DMS153 treated with DMSO at 0.1 percent for 48 hours (cell line): ENCODE measurements at regions not wholly inside any gene's neighbourhood (a gene's known extent, or its start where the extent isn't known, plus 50 kb on each side); places are given as distances from the start of the nearest gene placed in this dataset.
A peak's percentile ranks its signal among the peaks of the same experiment; 100 is the strongest.
"Not testable (repeated sequence)": the region's sequence is repeated elsewhere in the genome, so short reads cannot be mapped to it uniquely, and the experiment has no call there.

Experiments
- DNase-seq: peaks from one replicate; lab custom pipeline; 2025; ENCODE audit not compliant: unreplicated experiment; lab: John Stamatoyannopoulos, UW

DNA sequence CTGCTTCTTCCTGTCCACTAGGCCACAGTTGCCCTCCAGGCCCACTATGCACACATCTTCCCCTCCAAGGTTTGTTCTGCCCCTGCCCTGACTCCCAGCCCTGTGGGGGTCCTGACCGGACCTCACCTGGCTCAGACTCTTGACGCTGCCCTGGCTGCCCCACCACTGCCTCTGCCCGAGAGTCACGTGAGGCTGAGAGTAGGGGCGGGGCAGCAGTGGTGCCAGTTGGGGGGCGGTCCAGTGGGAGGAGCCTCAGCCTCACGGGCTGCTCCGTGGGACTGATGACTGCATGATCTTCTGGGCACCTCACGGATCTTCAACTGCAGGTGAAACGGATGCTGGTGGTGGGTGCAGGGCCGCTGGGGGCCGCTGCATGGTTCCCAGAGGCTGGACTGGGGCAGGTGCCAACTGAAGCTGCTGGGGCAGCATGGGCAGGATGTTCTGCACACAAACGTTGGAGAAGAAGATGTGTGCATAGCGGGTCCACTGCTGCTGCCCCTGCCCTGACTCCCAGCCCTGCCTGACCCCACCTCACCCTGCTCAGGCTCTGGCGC, 77.6 kb downstream of the HHIPL2 start:
- DNase-seq: not testable (repeated sequence)

DNA sequence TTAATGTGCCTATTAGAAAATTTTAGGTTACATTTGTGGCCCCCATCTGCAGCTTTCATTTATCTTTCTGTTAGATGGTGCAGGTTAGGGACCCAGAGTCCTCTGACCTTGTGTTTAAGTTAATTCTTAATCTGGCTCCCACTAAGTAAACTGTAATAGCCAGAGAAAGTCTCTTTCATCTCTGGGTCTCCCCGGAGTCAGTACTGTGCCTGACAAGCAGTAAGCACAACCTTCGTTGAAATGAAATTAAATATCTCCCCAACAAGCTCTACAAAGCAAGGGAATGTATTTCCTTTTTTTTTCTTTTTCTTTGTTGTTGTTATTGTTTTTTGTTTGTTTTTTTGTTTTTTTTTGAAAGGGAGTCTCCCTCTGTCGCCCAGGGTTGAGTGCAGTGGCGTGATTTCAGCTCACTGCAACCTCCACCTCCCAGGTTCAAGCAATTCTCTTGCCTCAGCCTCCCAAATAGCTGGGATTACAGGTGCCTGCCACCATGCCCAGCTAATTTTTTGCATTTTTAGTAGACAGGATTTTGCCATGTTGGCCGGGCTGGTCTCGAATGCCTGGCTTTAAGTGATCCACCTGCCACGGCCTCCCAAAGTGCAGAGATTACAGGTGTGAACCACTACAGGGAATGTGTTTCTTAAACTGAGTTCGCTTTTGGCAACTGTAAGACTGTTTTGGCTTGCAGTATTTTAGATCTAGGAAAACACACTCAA, 81.6 kb downstream of the HHIPL2 start:
- no peak for DNase-seq

- peak; percentile 89 for DNase-seq
Measured at GRCh38 chr1:222465211-222466041, 82.5 kb downstream of the HHIPL2 start.

DNA sequence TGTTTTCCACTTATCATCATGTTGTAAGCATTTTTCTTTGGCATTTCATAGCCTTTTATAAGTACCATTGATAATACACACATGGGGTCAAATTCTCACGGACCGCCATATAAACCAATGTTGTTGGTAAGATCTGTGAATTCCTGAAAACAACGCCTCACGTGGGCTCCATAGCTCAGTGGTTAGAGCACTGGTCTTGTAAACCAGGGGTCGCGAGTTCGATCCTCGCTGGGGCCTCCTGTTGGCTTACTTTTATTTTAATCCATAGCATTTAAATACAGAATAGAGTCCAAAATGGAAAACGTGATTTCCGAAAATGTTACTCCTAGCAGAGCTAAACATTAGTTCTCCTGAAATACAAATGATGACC, 83.1 kb downstream of the HHIPL2 start:
- DNase-seq: no peak

DNA sequence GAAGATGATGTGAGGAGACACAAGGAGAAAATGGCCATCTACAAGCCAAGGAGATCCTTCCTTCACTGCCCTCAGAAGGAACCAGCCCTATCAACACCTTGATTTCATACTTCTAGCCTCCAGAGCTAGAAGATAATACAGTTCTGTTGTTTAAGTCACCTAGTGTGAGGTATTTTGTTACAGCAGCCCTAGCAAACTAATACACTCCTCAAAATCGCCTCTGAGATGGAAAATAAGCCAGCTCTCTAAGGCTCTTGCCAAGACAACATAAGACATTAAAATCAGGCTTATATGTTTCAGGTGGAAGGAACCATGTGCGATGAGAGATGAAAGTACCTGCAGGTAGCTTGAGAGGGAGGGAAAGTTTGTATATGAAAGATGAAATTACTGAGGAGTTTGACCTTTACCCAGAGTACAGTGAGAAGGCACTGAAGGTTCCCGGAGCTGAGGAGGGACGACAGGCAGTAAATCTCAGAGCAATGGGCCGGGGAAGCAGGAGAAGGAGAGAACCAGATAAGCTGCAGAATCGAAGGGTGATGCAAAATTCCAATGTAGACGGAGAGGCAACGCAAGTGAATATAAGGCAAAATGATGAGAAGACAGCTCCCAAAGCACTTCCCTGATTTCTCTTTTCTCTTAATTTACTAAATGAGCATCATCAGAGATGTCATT, 84.7 kb downstream of the HHIPL2 start:
- DNase-seq: no peak

- DNase-seq: no peak
Measured at GRCh38 chr1:222462601-222463000, 85.3 kb downstream of the HHIPL2 start.

- no peak for DNase-seq
Measured at GRCh38 chr1:222461941-222462340, 86.0 kb downstream of the HHIPL2 start.

DNA sequence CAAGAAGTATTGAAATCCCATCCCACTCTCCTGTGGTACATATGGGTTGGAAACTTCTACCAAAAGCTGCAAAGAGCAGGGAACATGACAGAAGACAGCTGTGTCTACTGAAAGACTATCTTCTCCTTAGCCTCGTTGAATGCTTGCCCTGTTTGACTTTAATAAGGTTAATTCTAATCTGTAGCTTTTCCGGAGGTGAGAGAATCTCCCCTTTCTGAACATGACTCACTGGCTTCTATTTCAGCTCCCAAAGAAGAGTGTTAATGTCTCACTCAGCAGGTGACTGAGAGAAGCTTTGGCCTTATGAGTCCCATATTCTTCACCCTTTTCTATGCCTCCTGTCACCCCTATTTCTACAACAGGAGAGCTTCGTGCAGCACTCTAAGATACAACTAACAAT, 88.3 kb downstream of the HHIPL2 start:
- no peak for DNase-seq

GRCh38 chr1:222457513-222457912, 90.4 kb downstream of the HHIPL2 start:
- no peak for DNase-seq

GRCh38 chr1:222457084-222457483, 90.8 kb downstream of the HHIPL2 start:
- no peak for DNase-seq

GRCh38 chr1:222455188-222455879, 92.6 kb downstream of the HHIPL2 start:
- peak; percentile 48 for DNase-seq

- no peak for DNase-seq
Measured at GRCh38 chr1:222454782-222455181, 93.1 kb downstream of the HHIPL2 start.

- DNase-seq: no peak
Measured at GRCh38 chr1:222454186-222454585, 93.7 kb downstream of the HHIPL2 start.

GRCh38 chr1:222452031-222452430, 95.9 kb downstream of the HHIPL2 start:
- DNase-seq: no peak

DNA sequence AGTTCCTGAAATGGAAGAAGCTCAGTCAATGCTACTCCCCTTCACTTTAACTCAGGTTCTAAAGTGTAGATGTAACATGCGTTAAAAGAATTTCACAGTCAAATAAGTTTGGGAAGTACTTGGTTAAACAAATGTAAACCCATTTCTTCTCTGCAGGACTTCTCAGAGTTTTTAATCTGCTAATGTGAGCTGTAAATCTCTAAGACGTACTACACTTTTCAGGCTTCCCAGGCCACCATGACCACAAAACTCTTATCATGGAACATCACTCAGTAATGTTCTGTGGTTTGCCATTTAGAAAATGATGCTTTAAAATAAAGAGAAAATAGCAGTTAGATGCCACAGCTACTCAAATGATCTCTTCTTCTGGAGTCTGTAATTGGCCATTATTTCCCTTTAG, 104.3 kb downstream of the HHIPL2 start:
- no peak for DNase-seq

DNA sequence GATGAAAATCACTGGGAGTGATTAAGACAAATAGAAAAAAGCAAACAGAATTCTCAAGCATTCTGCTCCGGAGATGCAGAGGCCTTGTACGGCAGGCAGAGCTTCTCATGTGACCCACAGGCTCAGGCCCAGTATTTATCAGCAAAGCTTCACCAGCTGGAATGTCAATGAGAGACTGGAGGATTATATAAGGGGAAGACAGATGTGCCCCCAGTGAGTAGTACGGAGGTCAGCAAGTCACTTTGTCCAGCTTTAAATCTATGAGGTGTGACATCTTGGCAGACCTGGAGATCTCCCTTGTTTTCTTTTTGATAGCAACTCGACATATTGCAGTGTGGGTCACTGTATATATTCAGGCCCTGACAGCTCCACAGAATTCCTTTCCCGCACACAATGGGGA, 106.8 kb downstream of the HHIPL2 start:
- no peak for DNase-seq

- no peak for DNase-seq
Measured at GRCh38 chr1:222424826-222425225, 123.1 kb downstream of the HHIPL2 start.

GRCh38 chr1:222421380-222421779, 126.5 kb downstream of the HHIPL2 start:
- DNase-seq: no peak

DNA sequence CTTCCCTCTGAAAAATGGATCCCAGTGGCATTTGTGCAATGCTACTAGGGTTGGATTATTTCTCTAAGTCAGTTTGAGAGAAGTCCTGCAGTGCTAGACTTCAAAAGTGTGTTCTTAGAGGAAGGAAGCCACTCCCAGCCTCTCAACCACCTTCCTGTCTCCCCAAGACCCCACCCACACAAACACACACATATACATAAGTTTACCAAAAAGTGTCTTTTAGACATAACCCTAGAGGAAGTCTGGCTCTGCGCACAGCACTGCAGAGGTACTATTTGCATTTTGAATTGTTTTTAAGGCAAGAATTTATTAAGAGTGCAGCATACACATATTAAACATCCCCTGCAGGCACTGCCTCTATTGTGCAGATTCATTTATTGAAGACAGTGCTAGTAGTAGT, 127.3 kb downstream of the HHIPL2 start:
- DNase-seq: no peak

GRCh38 chr1:222418654-222419053, 129.2 kb downstream of the HHIPL2 start:
- no peak for DNase-seq

DNA sequence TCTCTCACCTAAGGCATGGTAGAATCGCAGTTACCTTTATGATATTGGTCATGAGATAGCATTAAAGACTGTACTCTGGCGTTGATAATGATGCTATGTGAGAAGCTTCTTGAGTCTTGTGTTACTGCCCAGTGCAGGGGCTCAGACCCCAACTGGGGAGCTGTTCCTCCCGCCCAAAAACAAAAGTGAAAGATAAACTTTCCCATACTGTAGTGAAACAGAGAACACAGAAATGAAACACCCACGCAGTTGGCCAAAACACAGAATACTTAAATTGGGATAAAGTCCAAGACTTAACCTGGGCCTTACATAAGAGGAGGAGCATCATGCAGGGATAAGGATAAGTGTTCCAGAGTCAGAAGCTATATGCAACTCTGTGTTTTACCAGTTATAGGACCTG, 130.6 kb downstream of the HHIPL2 start:
- DNase-seq: no peak
